ENCODE measurements at regions not wholly inside any gene's neighbourhood (a gene's known extent, or its start where the extent isn't known, plus 50 kb on each side); places are given as distances from the start of the nearest gene placed in this dataset.
"Not testable (repeated sequence)": the region's sequence is repeated elsewhere in the genome, so short reads cannot be mapped to it uniquely, and the experiment has no call there.

- Histone ChIP-seq H3K4me1 (ENCODE audit: control insufficient read depth, low read length) (no peaks in the 10 kb centered on the region), H3K27ac (ENCODE audit: low read depth, low read length) (no peak overlapping the region), H3K79me2 (ENCODE audit: control insufficient read depth, low read length) (no peaks in the 10 kb centered on the region), H3K36me3 (ENCODE audit: control insufficient read depth, low read length) (no peaks in the 10 kb centered on the region), H3K27me3 (ENCODE audit: control insufficient read depth, low read length) (no peaks in the 10 kb centered on the region), H3F3A (ENCODE audit: control insufficient read depth, insufficient read depth) (no peaks in the 10 kb centered on the region), H3K9me2 (replicated peaks; ENCODE audit: control insufficient read depth, low read length) (no peaks in the 10 kb centered on the region), H3K4me3 (ENCODE audit: low read length) (peak overlapping the region; percentile 81), H4K20me1 (ENCODE audit: control insufficient read depth, insufficient read depth, low read depth, low read length) (no peaks in the 10 kb centered on the region), H3K4me2 (ENCODE audit: low read length) (peak overlapping the region; percentile 63), H3K9me3 (ENCODE audit: control insufficient read depth, insufficient read depth, low read length) (no peaks in the 10 kb centered on the region)
- TF ChIP-seq EZH2phosphoT487 (IDR thresholded peaks at IDR 0.05; ENCODE audit: borderline replicate concordance, low read length) (no peak), CTCF (IDR thresholded peaks at IDR 0.05; ENCODE audit: low read depth, low read length, poor library complexity, severe bottlenecking) (no peak)
Observed at GRCh38 chr10:46787321-46787615, 124.0 kb upstream of the PTPN20 start.

GRCh38 chr10:46792657-46793357, 118.4 kb upstream of the PTPN20 start:
- H3K4me2 ChIP-seq (ENCODE audit: low read length); H4K20me1 ChIP-seq (ENCODE audit: control insufficient read depth, insufficient read depth, low read depth, low read length); H3K9me2 ChIP-seq (replicated peaks; ENCODE audit: control insufficient read depth, low read length); H3K27ac ChIP-seq (ENCODE audit: low read depth, low read length); H3K9me3 ChIP-seq (ENCODE audit: control insufficient read depth, insufficient read depth, low read length); H3K27me3 ChIP-seq (ENCODE audit: control insufficient read depth, low read length); H3K36me3 ChIP-seq (ENCODE audit: control insufficient read depth, low read length); H3F3A ChIP-seq (ENCODE audit: control insufficient read depth, insufficient read depth); H3K79me2 ChIP-seq (ENCODE audit: control insufficient read depth, low read length); H3K4me3 ChIP-seq (ENCODE audit: low read length); H3K4me1 ChIP-seq (ENCODE audit: control insufficient read depth, low read length): not testable (repeated sequence)

GRCh38 chr10:46796351-46796750, 114.9 kb upstream of the PTPN20 start:
- not testable (repeated sequence) for H3K27ac ChIP-seq (ENCODE audit: low read depth, low read length); H3K4me1 ChIP-seq (ENCODE audit: control insufficient read depth, low read length); H3K36me3 ChIP-seq (ENCODE audit: control insufficient read depth, low read length); H3F3A ChIP-seq (ENCODE audit: control insufficient read depth, insufficient read depth); H3K4me3 ChIP-seq (ENCODE audit: low read length); H3K27me3 ChIP-seq (ENCODE audit: control insufficient read depth, low read length); H3K9me3 ChIP-seq (ENCODE audit: control insufficient read depth, insufficient read depth, low read length); H4K20me1 ChIP-seq (ENCODE audit: control insufficient read depth, insufficient read depth, low read depth, low read length); H3K4me2 ChIP-seq (ENCODE audit: low read length); H3K79me2 ChIP-seq (ENCODE audit: control insufficient read depth, low read length); H3K9me2 ChIP-seq (replicated peaks; ENCODE audit: control insufficient read depth, low read length)

- H3K36me3 ChIP-seq (ENCODE audit: control insufficient read depth, low read length); H3K4me2 ChIP-seq (ENCODE audit: low read length); H3K9me2 ChIP-seq (replicated peaks; ENCODE audit: control insufficient read depth, low read length); H3K27ac ChIP-seq (ENCODE audit: low read depth, low read length); H3K4me1 ChIP-seq (ENCODE audit: control insufficient read depth, low read length); H4K20me1 ChIP-seq (ENCODE audit: control insufficient read depth, insufficient read depth, low read depth, low read length); H3K4me3 ChIP-seq (ENCODE audit: low read length); H3F3A ChIP-seq (ENCODE audit: control insufficient read depth, insufficient read depth); H3K79me2 ChIP-seq (ENCODE audit: control insufficient read depth, low read length); H3K9me3 ChIP-seq (ENCODE audit: control insufficient read depth, insufficient read depth, low read length); H3K27me3 ChIP-seq (ENCODE audit: control insufficient read depth, low read length): not testable (repeated sequence)
Observed at GRCh38 chr10:46802010-46802409, 109.2 kb upstream of the PTPN20 start.

GRCh38 chr10:46803082-46803481, 108.1 kb upstream of the PTPN20 start:
- not testable (repeated sequence) for H3K4me2 ChIP-seq (ENCODE audit: low read length); H3K4me1 ChIP-seq (ENCODE audit: control insufficient read depth, low read length); H3K79me2 ChIP-seq (ENCODE audit: control insufficient read depth, low read length); H3K4me3 ChIP-seq (ENCODE audit: low read length); H3K9me2 ChIP-seq (replicated peaks; ENCODE audit: control insufficient read depth, low read length); H3K36me3 ChIP-seq (ENCODE audit: control insufficient read depth, low read length); H3K9me3 ChIP-seq (ENCODE audit: control insufficient read depth, insufficient read depth, low read length); H3K27me3 ChIP-seq (ENCODE audit: control insufficient read depth, low read length); H3F3A ChIP-seq (ENCODE audit: control insufficient read depth, insufficient read depth); H4K20me1 ChIP-seq (ENCODE audit: control insufficient read depth, insufficient read depth, low read depth, low read length); H3K27ac ChIP-seq (ENCODE audit: low read depth, low read length)

GRCh38 chr10:46810222-46810621, 101.0 kb upstream of the PTPN20 start:
- not testable (repeated sequence) for H3K36me3 ChIP-seq (ENCODE audit: control insufficient read depth, low read length); H4K20me1 ChIP-seq (ENCODE audit: control insufficient read depth, insufficient read depth, low read depth, low read length); H3K79me2 ChIP-seq (ENCODE audit: control insufficient read depth, low read length); H3K27me3 ChIP-seq (ENCODE audit: control insufficient read depth, low read length); H3K9me2 ChIP-seq (replicated peaks; ENCODE audit: control insufficient read depth, low read length); H3K4me1 ChIP-seq (ENCODE audit: control insufficient read depth, low read length); H3K27ac ChIP-seq (ENCODE audit: low read depth, low read length); H3K4me3 ChIP-seq (ENCODE audit: low read length); H3F3A ChIP-seq (ENCODE audit: control insufficient read depth, insufficient read depth); H3K4me2 ChIP-seq (ENCODE audit: low read length); H3K9me3 ChIP-seq (ENCODE audit: control insufficient read depth, insufficient read depth, low read length)

- not testable (repeated sequence) for H4K20me1 ChIP-seq (ENCODE audit: control insufficient read depth, insufficient read depth, low read depth, low read length)
Observed at GRCh38 chr10:46816126-46816525, 95.1 kb upstream of the PTPN20 start.

More at GRCh38 chr10:46816126-46816525, 95.1 kb upstream of the PTPN20 start:
- H3K4me2 ChIP-seq (ENCODE audit: low read length); H3K27ac ChIP-seq (ENCODE audit: low read depth, low read length); H3K27me3 ChIP-seq (ENCODE audit: control insufficient read depth, low read length); H3K79me2 ChIP-seq (ENCODE audit: control insufficient read depth, low read length); H3K4me3 ChIP-seq (ENCODE audit: low read length); H3K9me2 ChIP-seq (replicated peaks; ENCODE audit: control insufficient read depth, low read length); H3K36me3 ChIP-seq (ENCODE audit: control insufficient read depth, low read length); H3K4me1 ChIP-seq (ENCODE audit: control insufficient read depth, low read length); H3F3A ChIP-seq (ENCODE audit: control insufficient read depth, insufficient read depth); H3K9me3 ChIP-seq (ENCODE audit: control insufficient read depth, insufficient read depth, low read length): not testable (repeated sequence)

Measured in DOHH2 (cell line).